ENCODE measurements at regions not wholly inside any gene's neighbourhood (a gene's known extent, or its start where the extent isn't known, plus 50 kb on each side); places are given as distances from the start of the nearest gene placed in this dataset.

- DNase-seq, result peak; percentile 64
These were observed 404.7 kb upstream of the MKI67 start for GRCh38 chr10:128530946-128531345.

GRCh38 chr10:128534686-128535085 is 408.5 kb upstream of the MKI67 start:
- no peak for DNase-seq

- no peak for DNase-seq
These were observed 410.0 kb upstream of the MKI67 start for GRCh38 chr10:128536259-128536658.

- peak; percentile 57 for DNase-seq
These were observed 411.7 kb upstream of the MKI67 start for GRCh38 chr10:128537834-128538330.

GRCh38 chr10:128538671-128539070 is 412.4 kb upstream of the MKI67 start:
- DNase-seq, result no peak

- peak; percentile 87 for DNase-seq
These were observed 413.4 kb upstream of the MKI67 start for GRCh38 chr10:128539510-128540127.

- peak; percentile 88 for DNase-seq
These were observed 414.0 kb upstream of the MKI67 start for GRCh38 chr10:128540128-128540762.

- peak; percentile 91 for DNase-seq
These were observed 414.8 kb upstream of the MKI67 start for GRCh38 chr10:128540781-128541761.

GRCh38 chr10:128541926-128542475 is 415.8 kb upstream of the MKI67 start:
- DNase-seq, result peak; percentile 65

GRCh38 chr10:128542659-128543058 is 416.4 kb upstream of the MKI67 start:
- no peak for DNase-seq

GRCh38 chr10:128543151-128543550 is 416.9 kb upstream of the MKI67 start:
- DNase-seq, result no peak

GRCh38 chr10:128545216-128545615 is 419.0 kb upstream of the MKI67 start:
- DNase-seq, result no peak

GRCh38 chr10:128546651-128547165 is 420.5 kb upstream of the MKI67 start:
- no peak for DNase-seq

- no peak for DNase-seq
These were observed 422.9 kb upstream of the MKI67 start for GRCh38 chr10:128549101-128549608.

- no peak for DNase-seq
These were observed 423.8 kb upstream of the MKI67 start for GRCh38 chr10:128550045-128550444.

- DNase-seq, result no peak
These were observed 425.3 kb upstream of the MKI67 start for GRCh38 chr10:128551475-128551874.

- no peak for DNase-seq
These were observed 427.5 kb upstream of the MKI67 start for GRCh38 chr10:128553755-128554154.

GRCh38 chr10:128556182-128557110 is 430.2 kb upstream of the MKI67 start:
- DNase-seq, result no peak

- no peak for DNase-seq
These were observed 431.0 kb upstream of the MKI67 start for GRCh38 chr10:128557149-128557710.

GRCh38 chr10:128560406-128560805 is 434.2 kb upstream of the MKI67 start:
- no peak for DNase-seq

GRCh38 chr10:128560993-128561392 is 434.8 kb upstream of the MKI67 start:
- no peak for DNase-seq
